NCI-H460 (cell line): ENCODE measurements at regions not wholly inside any gene's neighbourhood (a gene's known extent, or its start where the extent isn't known, plus 50 kb on each side); places are given as distances from the start of the nearest gene placed in this dataset.

Source experiments
- DNase-seq: peaks from one replicate; pipeline ENCODE4 v3.0.0-alpha.2; 2016; ENCODE audit warnings: low read depth; ENCODE audit errors: extremely low read depth

DNA sequence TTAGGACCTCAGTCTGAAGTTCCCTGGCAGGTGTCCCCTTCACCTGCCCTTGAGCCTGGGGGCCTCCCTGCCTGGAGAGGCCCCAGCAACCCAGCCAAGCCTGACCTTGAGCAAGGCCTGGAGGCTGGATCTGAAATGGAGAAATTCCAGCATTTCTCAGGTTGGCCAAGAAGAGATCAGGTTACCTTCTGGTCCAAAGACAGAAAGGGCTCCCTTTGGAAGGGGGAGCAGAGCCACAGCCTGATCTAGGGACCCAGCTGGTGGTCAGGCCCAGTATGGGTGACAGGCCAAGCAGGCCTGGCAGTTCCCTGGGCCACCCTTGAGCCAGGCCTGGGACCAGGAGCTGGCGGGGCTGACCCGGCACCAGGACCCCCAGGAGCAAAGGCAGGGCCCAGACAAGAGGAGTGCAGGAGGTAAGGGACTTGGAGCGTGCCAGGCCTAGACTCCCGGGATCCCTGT, 82.8 kb downstream of the TNFAIP2 start:
- DNase-seq = no peak

- no peak for DNase-seq
Measured at GRCh38 chr14:103206836-103207387, 83.7 kb downstream of the TNFAIP2 start.

DNA sequence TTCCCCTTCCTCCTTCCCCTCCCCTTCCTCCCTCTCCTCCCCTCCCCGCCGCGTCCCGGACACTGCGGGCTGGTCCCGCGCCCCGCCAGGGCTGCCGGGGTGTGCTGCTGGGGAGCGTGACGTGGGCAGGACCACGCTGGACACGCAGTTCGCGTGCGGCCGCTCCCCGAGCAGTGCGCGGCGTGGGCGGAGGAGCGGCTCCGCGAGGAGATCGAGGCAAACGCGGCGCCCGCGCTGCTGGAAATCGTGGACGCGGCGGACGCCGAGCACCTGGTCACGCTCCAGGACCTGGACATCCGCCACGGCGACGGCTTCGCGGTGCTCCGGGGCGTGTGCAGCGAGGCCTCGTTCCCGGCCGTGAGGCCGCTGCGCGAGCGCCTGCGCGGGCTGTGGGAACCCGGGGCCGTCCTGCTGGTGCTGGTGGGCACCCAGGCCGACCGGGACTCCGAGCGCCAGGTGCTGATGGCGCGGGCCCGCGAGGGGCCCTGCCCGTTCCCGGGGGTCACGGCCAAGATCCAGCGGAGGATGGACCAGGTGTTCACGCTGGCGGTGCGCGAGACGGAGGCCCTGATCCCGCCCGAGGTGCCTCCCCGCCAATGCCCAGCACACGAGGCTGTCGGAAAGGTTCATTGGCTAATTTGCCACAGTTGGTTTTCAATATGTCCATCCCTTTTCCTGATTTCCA, 84.3 kb downstream of the TNFAIP2 start:
- DNase-seq = no peak

DNA sequence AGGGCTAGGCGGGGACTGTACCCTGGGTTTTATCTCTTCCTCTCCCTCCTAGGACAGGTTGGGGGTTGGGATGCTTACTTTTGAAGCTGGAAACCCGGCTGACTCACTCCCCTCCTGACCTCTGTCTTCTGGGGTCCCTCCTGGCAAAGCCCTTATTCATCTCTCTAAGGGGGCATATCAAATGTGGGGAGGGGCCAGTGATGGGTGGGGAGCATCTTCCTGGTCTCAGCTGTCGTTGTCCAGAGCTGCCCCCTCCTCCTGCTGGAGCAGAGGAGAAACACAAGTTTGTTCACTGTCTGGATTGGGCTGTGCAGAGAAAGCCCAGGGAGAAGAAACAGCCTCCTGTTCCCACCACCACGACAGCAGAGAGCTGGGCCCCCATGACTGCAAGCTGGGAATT, 85.8 kb downstream of the TNFAIP2 start:
- no peak for DNase-seq

GRCh38 chr14:103209506-103209905, 86.2 kb downstream of the TNFAIP2 start:
- no peak for DNase-seq

GRCh38 chr14:103213331-103213730, 90.1 kb downstream of the TNFAIP2 start:
- no peak for DNase-seq

- DNase-seq = no peak
Measured at GRCh38 chr14:103214461-103214958, 91.2 kb downstream of the TNFAIP2 start.

DNA sequence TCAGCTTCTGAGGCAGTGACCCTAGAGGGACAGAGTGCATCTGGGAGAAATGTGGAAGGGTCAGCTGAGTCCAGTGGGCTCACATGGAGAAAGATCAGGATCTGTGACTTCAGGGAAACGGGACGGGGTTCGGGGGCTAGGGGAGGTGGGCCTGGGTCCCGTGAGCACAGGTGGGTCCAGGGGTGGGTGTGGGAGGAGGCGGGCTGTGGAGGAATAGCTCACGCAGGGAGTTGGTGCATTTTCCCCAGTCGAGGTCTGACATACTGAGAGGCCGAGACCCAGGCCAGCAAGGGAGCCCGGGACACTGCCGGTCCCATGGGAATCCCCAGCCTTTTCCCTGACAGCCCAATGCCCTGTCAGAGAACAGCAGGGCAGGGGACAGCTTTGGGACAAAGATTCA, 93.1 kb downstream of the TNFAIP2 start:
- no peak for DNase-seq

DNA sequence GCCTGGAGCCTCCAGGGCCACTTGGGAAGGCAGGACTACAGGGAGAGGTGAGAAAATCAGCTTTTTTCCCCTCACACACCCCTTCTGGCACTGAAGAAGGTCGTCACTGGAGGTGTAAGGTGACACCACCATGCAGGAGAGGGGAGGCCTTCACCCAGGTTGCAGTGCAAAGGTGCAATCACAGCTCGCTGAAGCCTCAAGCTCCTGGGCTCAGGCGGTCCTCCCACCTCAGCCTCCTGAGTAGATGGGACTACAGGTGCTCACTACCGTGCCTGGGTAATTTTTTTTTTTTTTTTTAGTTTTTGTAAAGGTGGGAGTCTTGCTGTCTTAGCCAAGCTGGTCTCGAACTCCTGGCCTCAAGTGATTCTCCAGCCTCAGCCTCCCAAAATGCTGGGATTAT, 93.6 kb downstream of the TNFAIP2 start:
- no peak for DNase-seq

DNA sequence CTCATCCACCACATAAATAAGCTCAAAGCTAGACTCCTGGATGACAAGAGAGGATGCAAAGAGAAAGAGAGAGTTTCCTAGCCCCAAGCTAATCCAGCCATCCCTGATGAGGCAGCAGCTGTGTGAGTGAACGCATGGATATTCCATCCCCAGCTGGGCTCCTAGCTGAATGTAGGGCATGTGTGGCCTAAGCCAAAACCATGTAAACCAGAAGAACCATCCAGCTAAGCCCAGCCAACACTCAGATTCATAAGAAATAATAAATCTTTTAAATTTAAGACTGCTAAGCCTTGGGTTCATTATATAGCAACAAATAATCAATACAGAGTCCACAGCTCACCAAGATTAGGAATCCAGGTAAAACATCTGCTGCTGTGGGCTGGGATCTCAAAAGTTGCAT, 94.3 kb downstream of the TNFAIP2 start:
- DNase-seq = no peak

- DNase-seq = no peak
Measured at GRCh38 chr14:103220134-103220981, 97.1 kb downstream of the TNFAIP2 start.

- no peak for DNase-seq
Measured at GRCh38 chr14:103220982-103221641, 97.9 kb downstream of the TNFAIP2 start.

DNA sequence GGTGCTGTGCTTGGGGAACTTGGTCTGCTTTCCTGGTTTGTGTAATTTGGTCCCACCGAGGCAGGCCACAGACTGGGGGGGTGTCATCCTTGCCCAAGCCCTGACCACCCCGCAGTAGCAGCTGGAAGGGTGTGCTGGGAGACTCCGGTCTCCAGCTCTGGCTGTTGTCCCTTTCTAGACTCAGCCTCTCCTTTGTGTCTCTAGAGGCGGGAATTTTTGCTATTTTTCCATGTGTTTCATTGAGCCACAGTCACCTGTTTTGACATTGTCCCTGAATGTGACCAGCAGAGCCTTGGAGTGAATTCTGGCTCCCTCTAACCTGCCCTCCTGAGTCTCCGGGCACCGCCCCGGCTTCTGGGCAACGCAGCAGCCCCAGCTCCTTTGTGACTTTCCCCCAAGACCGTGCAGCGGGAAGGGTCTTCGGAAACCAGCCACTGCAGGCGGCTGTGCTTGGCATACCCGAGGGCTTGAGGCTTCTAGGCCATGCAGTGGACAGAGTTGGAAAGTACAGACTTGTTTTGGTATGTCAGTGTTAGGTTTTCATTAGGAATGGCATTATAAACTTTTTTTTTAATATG, 98.6 kb downstream of the TNFAIP2 start:
- no peak for DNase-seq

- DNase-seq = no peak
Measured at GRCh38 chr14:103223818-103224352, 100.6 kb downstream of the TNFAIP2 start.

GRCh38 chr14:103225062-103225461, 101.8 kb downstream of the TNFAIP2 start:
- no peak for DNase-seq

DNA sequence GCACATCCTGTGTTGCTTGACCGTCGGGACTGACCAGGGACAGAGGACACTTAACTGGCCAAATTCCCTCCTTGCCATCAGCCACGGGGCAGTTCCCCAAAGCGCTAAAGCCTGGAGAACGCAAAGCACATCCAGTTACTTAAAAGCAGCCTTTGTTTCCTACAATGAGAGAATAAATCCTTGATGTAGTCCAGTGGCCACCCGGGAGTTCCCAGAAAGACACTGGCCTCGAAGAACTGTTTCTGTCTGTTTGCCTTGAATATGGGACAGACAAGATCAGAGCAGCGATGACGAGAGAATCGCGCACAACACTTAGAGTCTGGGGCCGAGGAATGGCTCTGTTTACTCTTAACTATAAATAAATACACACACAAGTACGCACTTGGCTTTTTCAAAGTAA, 102.2 kb downstream of the TNFAIP2 start:
- DNase-seq = no peak

DNA sequence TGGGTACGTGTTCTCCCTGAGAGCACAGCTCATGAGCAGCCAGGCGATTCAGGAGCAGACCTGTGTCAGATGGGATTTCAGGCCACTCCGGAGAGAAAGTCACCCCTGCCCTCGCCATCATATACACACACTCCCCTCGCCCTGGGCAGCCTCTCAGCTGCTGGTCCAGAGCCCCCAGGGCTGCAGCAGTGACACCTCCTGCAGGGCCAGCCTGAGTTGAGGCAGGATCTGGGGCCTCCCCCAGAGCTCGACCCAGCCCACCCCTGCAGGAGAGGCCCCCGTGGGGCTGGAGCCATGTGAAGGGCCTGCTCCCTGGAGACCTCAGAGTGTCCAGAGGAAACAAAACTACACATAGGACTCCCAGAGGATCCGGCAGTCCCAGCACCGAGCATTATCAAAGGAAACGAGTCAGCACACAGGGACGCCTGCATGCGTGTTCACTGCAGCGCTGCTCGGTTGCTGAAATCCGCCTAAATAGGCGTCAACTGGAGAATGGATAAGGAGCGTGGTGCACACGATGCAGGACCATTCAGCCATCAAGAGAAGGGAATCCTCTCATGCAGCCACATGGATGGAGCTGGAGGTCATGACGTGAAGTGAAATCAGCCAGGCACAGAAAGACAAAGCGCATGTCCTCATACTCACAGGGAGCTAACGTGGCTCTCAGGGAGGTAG, 104.0 kb downstream of the TNFAIP2 start:
- no peak for DNase-seq

DNA sequence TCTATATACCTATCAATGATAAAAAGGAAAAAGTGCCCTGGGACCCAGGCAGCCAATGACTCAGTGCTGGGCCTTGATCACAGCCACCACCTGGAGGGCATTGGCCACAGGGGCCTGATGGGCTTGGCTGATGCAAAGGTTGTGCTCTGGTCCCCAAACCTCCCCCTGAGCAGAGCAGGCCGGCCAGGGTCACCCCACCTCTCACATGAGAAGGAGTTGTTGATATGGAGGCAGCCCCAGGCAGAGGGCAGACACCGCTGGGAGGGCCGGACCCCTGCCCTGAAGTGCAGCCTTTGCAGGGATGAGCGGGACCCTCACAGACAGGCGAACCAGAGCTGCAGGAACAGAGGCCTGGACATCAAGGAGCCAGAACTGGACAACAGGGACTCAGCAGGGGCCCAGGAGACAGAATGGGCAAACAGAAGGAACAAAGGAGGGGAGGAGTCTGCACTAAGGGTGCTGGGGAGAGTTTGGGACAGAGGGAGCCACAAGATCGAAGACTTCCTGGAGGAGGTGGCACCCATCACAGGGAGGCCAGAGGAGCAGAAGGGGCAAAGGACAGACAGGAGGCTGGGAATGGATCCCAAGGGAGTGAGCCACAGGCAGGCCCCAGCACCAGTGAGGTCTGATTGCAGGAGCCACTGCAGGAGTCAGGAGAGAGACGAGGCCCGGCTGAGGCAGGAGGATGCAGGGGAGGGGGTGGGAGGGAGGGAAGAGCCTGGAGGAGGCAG, 105.0 kb downstream of the TNFAIP2 start:
- no peak for DNase-seq

GRCh38 chr14:103228866-103229265, 105.2 kb upstream of the EIF5 start:
- no peak for DNase-seq
